ENCODE measurements at regions not wholly inside any gene's neighbourhood (a gene's known extent, or its start where the extent isn't known, plus 50 kb on each side); places are given as distances from the start of the nearest gene placed in this dataset.
A peak's percentile ranks its signal among the peaks of the same experiment; 100 is the strongest.
"Not testable (repeated sequence)": the region's sequence is repeated elsewhere in the genome, so short reads cannot be mapped to it uniquely, and the experiment has no call there.

DNA sequence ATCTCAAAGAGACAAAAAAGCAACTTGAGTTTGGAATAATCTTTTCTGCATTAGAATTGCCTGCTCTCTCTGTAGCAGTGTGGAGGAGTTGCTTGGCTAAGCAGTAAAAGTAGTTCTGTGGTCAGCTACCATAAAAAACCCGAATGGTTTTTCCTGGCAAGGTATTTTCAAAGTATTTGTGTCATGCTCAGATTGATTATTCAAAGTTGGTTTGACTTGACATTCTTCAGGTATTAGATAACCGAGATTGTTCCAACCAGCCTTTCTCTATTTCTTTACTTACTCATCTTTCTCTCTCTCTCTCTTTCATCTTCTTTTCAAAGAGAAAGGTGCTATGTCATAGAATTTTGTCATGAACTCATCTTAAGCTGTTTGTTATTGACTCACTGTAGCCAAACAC lies 404.9 kb downstream of the CPS1 start:
- DNase-seq: no peak

GRCh38 chr2:210963386-210963785 lies 407.0 kb downstream of the CPS1 start:
- DNase-seq: no peak

- DNase-seq: no peak
Observed at GRCh38 chr2:210964141-210964764, 407.9 kb downstream of the CPS1 start.

GRCh38 chr2:210965472-210965871 lies 409.1 kb downstream of the CPS1 start:
- DNase-seq: no peak

DNA sequence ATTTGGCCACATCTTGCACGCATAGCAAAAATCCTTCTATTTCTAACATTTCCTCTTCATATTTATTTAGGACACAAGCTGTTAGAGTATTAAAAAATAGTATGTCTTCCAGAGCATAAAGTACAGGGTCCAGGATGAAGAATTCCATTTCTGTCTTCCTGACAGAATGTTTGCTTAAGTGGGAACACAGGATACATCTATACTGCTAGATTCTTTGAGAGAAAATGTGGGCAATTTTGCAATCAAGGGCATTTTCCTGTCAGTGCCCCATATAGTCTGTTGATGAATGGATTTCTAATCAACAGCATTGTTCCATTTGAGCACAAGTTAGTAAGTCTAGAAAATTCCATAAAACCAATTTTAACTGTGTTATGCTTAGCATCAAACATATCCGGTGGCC lies 409.9 kb downstream of the CPS1 start:
- no peak for DNase-seq

- no peak for DNase-seq
Observed at GRCh38 chr2:210971431-210971830, 415.0 kb downstream of the CPS1 start.

- not testable (repeated sequence) for DNase-seq
Observed at GRCh38 chr2:210986806-210987205, 430.4 kb downstream of the CPS1 start.

DNA sequence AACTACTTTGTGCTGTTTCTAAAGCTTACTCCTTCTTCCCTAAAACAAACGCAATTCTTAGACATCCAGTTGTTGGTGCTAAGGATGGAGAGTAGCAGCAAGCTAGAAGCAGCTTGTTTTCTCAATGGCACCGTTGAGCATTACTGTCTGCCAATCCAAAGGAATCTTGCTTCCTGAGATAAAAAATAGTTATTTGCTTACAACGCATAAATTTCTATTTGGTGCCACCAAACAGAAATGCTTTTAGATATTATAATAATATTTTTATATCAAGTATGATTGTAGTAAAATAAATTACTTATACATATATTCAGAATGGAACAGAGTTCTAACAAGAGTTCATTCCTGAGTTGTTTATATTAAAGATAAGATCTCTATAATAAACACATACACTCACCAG lies 434.7 kb downstream of the CPS1 start:
- no peak for DNase-seq

GRCh38 chr2:210994104-210994503 lies 437.7 kb downstream of the CPS1 start:
- no peak for DNase-seq

DNA sequence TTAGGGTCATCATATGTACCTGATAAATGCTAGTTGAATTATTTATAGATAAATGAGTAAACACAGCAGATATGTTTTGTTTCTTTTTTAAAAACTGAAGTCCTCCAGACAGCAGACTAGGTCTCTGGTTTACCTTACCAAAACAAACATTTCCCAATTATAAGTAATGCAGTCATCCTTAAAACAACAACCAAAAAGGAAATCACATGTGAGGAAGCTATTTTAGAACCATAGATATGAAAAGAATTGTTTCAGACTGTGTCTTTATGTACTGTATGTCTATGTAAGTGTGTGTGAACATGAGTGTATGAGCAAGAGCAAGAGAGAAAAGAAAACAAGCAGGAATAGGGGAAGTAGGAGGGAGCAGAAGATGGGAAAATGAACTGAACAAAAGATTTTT lies 441.0 kb downstream of the CPS1 start:
- DNase-seq: no peak

GRCh38 chr2:210998334-210998733 lies 441.9 kb downstream of the CPS1 start:
- DNase-seq: no peak

DNA sequence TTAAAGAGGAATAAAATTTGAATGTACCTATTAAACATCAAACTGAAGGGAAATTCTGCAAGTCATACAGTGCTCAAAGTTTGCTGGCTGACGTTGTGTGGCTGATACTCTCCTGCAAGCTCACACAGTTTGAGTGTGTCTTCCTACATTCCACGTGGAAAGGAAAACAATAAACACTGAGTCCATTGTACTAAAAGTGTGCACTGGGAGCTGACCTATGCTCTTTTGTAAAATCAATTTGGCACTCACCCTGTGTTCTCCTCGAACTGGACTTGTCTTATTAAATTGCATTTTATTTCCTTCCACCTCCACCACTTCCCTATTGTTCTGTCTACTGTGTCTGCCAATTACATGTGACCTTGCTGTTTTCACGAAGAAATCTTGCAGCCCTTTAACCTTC lies 458.0 kb downstream of the CPS1 start:
- DNase-seq: no peak

DNA sequence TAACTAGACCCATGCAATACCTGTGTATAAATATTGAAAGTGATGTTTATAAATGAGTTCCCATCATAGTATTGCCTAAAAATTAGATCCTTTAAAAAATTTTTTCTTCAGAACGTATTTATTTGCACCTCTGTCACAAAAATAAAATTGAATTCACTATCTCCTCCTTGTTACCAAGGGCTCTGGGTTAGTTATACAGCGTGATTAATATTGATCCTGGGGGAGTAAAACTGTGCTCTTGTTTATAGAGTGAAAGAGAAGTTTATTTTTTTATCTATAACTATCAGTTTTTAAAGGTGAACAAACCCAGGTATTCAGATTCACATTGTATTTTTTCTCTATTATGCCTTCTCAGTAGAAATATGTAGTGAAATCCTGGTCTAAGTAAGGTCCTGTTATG lies 458.5 kb downstream of the CPS1 start:
- DNase-seq: no peak

DNA sequence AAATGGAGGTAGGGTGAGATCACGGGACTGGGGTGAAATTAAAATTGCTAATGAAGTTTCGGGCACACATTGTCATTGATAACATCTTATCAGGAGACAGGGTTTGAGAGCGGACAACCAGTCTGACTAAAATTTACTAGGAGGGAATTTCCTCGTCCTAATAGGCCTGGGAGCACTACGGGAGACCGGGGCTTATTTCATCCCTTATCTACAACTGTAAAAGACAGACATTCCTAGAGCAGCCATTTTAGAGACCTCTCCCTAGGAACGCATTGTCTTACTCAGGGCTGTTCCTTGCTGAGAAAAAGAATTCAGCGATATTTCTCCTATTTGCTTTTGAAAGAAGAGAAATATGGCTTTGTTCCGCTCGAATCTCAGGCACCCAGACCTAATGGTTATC lies 468.7 kb downstream of the CPS1 start:
- DNase-seq: not testable (repeated sequence)

DNA sequence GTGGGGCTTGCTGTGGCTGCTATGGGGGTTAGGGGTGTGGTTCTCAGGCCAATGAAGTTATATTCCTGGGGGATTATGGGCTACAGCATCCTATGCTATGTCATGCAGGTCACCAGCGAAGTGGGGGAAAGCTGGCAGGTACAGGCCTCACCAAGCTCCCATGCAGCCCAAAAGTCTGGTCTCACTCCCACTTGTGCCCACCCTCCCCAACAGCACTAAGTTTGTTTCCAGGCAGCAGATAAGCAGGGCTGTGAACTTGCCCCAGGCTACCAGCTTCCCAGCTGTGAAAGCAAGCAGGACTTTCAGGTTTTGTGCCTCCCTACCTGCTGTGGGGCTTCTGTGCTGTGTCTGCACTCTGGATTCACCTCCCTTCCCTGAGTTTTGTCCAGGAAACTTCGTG lies 469.7 kb downstream of the CPS1 start:
- no peak for DNase-seq

- no peak for DNase-seq
Observed at GRCh38 chr2:211027976-211028375, 471.6 kb downstream of the CPS1 start.

- no peak for DNase-seq
Observed at GRCh38 chr2:211033765-211034164, 477.4 kb downstream of the CPS1 start.

DNA sequence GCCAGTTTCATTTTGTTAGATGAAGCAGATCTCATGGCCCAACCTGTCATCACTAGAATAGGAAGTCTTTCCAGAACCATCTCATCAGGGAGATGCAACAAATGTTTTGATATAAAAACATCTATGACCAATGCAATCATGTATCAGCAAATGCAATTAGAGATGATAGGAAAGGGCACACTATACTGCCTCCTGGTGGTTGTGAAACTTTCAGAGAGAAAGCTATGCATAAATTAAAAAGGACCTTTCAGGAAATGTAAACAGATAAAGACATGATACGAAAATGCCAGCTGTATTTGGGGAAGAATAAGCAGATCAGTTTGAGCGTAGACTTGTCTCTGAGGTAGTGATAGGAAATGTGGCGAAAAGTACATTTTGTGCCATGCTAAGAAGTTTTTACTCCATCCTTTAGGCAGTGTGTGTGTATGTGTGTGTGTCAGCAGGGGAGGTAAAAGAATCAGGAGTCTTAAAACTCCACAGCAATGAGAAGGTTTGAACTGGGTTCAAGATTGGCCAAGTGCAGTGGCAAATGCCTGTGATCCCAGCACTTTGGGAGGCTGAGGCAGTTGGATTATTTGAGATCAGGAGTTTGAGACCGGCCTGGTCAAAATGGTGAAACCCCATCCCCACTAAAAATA lies 479.3 kb downstream of the CPS1 start:
- DNase-seq: no peak

DNA sequence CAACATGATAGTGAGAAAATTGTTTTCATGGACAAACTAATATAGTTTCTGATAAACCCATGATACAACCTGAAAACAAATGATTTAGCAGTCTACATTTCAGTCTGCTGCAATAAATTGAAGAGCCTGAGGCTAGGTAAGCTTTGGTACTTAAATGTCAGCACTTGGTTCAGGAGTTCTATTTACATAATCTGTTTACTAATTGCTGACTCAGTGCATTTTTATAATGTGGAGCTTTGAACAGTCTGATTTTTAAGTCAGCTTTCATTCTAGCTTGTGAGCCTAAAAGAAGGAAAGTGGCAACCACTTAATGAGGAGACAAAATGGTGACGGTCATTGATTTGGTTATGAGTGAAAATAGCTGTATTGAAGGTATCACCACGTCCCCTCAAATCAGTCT lies 488.6 kb downstream of the CPS1 start:
- no peak for DNase-seq

DNA sequence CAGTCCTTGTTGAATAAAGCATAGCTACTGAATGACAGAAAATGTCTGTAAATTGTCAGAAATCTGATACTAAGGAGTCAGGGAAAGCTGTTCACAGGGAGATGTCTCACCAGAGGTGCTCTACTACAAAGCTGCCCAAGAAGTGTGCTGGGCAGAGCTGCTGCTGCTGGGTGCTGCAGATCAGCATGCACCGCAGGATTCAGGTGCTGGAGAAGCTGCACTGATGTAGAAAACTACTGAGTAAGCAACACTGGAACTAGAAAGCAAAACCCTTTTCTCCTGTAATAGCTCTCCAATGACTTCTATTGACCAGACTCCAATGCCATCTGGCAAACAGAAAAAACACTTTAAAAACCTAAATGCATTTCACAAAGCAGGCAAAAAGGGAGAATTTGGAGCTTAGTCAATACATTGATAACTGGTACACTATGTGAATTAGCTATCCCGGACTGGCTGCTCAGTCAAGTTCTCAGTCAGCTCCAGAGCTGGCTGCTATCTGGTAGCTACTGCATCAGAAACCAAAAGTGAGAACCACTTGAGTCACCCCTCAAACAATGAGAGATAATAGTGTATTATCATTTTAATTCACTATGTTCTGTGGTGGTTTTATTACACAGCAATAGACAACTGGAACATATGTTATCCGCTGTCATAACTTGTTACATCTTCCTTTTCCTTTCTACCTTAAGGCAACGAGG lies 493.1 kb downstream of the CPS1 start:
- no peak for DNase-seq

DNA sequence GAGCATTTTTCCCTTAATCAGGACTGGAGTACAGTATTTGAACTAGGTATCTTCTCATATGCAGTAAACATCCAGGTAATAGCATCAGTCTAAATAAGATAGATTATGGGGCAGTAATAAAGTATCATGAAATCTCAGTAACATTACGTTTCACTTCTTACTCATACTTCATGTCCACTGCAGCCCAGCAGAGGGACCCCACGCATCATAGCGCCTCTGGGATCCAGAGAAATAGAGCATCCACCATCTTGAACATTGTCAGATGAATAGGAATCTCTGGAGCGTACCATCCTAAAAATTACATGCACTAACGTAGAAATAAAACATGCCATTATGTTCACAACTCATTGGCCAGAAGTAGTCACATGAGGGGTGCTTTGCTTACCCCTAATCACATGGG lies 499.0 kb downstream of the CPS1 start:
- DNase-seq: no peak

DNA sequence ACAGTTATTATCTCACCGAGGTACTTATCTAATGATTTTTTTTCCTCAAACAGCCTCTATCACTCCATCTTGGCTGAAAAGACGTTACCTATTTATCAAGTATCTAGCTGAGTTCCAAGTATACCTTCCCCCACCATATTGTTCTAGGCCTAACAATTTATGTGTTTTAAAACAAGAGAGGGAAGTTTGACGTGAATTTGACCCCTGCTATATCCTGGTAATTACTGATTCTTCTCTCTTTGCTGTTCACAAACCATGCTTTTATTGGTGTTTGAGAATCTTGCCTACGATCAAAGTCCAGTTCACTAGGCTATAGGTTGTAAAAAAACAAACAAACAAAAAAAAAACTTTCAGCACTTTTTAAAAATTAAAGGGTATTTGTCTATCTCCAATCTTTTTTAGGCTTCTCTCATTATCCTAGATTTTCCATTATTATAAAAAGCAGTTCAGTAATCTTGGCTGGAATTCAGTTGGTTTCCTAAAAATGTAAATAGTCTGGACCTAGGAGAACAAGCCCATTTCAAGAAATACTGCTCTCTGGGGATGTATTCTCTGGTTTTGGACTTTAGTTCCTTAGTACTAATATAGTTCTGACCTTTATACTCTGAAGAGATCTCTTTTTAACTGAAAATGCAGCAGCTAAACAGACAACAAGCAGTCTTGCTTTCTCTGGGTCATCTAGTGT lies 505.4 kb downstream of the CPS1 start:
- peak; percentile 18 for DNase-seq

GRCh38 chr2:211062297-211062612 lies 505.9 kb downstream of the CPS1 start:
- DNase-seq: no peak

DNA sequence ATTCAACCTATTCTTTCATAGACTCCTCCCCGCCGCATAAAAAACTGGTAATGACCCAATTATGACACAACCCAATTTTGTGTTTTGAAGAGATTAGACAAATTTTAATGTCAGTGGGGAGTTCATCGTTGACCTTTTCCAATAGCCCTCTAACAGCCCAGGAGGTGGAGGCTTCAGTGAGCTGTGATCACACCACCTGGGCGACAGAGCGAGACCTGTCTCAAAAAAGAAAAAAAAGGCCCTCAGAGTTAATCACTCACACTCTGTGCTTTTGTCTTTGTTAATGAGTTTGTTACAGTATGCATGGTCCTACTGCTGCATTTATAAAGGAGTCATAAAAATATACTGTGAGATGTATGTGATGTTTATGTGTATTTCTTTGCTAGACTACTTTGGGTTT lies 510.6 kb downstream of the CPS1 start:
- no peak for DNase-seq

Data from skin of body (tissue), 1 donor.